Gastroesophageal sphincter (tissue), 4 donors: ENCODE measurements at regions not wholly inside any gene's neighbourhood (a gene's known extent, or its start where the extent isn't known, plus 50 kb on each side); places are given as distances from the start of the nearest gene placed in this dataset.

Experiments
- ATAC-seq: fragments of 150-250 bp; one replicate; pipeline ENCODE4 v1.9.1; 2016; ENCODE audit warnings: mild to moderate bottlenecking, moderate library complexity
- H3K27ac ChIP-seq, 4 donors: fragments of 200-600 bp; sonication (generic) in 3 of 4; 1 replicate in 3 of 4; 2 replicates in 1 of 4; pipeline ENCODE4 v1.5.1; 2016 to 2019
- H3K27me3 ChIP-seq: fragments of 200-600 bp; sonication (generic); one replicate; pipeline ENCODE4 v1.5.1; 2019
- H3K36me3 ChIP-seq, 2 donors: fragments of 200-600 bp; sonication (generic); one replicate each; pipeline ENCODE4 v1.5.1; 2019; ENCODE audit warnings: control low read depth in 1 of 2
- H3K4me1 ChIP-seq, 3 donors: fragments of 200-600 bp; sonication (generic); 1 replicate in 2 of 3; 2 replicates in 1 of 3; pipeline ENCODE4 v1.5.1; 2016 to 2019; ENCODE audit warnings: control low read depth in 2 of 3
- H3K4me3 ChIP-seq, 2 donors: fragments of 200-600 bp; sonication (generic); one replicate each; pipeline ENCODE4 v1.5.1; 2019; ENCODE audit warnings: mild to moderate bottlenecking in 1 of 2, moderate library complexity in 1 of 2
- H3K9me3 ChIP-seq, 3 donors: fragments of 200-600 bp; sonication (generic); one replicate each; pipeline ENCODE4 v1.5.1; 2017 to 2019; ENCODE audit warnings: control low read depth in 2 of 3
- EP300 ChIP-seq: sonication (generic); formaldehyde crosslinking; IDR thresholded peaks from one replicate; pipeline ENCODE4 v1.6.1; 2017; ENCODE audit warnings: antibody characterized with exemption, mild to moderate bottlenecking
- POLR2A ChIP-seq, 2 donors: fragments of 450-650 bp; IDR thresholded peaks; one replicate each; pipeline ENCODE4 v1.6.1; 2017; ENCODE audit warnings: antibody characterized with exemption in 2 of 2, mild to moderate bottlenecking in 2 of 2, moderate library complexity in 1 of 2
- POLR2AphosphoS5 ChIP-seq: sonication (generic); formaldehyde crosslinking; IDR thresholded peaks from one replicate; pipeline ENCODE4 v1.6.1; 2017; ENCODE audit warnings: antibody characterized with exemption
- WGBS, 2 donors: methylation state at CpG; one replicate each; pipeline ENCODE4 v1.1.5; 2018; ENCODE audit warnings: low coverage in 1 of 2; 5-methylcytosine and 5-hydroxymethylcytosine counted together
- TF ChIP-seq, protein P1 (sequence below), 4 experiments: fragments of 200-600 bp in 2 of 4; fragments of 450-650 bp in 2 of 4; sonication (generic) in 1 of 4; IDR thresholded peaks; one replicate each; pipeline ENCODE4 v1.5.1; 2017 to 2019; ENCODE audit warnings: antibody characterized with exemption in 4 of 4, mild to moderate bottlenecking in 2 of 4, moderate library complexity in 2 of 4

GRCh38 chr5:167903243-167903642, 388.2 kb upstream of the WWC1 start:
- no peaks in the 10 kb centered on the region for H3K27me3 ChIP-seq
- no peak overlapping the region for H3K4me3 ChIP-seq
- no peak overlapping the region for H3K27ac ChIP-seq
- no peak for ATAC-seq
- no peaks in the 10 kb centered on the region for H3K4me1 ChIP-seq
- WGBS, 2 donors: 93 to 100% methylated on average over 2 to 4 of the region's 4 CpGs
- no peaks in the 10 kb centered on the region for H3K36me3 ChIP-seq
- TF ChIP-seq, protein P1, sequence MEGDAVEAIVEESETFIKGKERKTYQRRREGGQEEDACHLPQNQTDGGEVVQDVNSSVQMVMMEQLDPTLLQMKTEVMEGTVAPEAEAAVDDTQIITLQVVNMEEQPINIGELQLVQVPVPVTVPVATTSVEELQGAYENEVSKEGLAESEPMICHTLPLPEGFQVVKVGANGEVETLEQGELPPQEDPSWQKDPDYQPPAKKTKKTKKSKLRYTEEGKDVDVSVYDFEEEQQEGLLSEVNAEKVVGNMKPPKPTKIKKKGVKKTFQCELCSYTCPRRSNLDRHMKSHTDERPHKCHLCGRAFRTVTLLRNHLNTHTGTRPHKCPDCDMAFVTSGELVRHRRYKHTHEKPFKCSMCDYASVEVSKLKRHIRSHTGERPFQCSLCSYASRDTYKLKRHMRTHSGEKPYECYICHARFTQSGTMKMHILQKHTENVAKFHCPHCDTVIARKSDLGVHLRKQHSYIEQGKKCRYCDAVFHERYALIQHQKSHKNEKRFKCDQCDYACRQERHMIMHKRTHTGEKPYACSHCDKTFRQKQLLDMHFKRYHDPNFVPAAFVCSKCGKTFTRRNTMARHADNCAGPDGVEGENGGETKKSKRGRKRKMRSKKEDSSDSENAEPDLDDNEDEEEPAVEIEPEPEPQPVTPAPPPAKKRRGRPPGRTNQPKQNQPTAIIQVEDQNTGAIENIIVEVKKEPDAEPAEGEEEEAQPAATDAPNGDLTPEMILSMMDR (IDR thresholded peaks at IDR 0.05): no peak
- TF ChIP-seq POLR2AphosphoS5: no peak
- no peak for TF ChIP-seq EP300
- no peak for TF ChIP-seq POLR2A (IDR thresholded peaks at IDR 0.05)
- H3K9me3 ChIP-seq: no peaks in the 10 kb centered on the region

DNA sequence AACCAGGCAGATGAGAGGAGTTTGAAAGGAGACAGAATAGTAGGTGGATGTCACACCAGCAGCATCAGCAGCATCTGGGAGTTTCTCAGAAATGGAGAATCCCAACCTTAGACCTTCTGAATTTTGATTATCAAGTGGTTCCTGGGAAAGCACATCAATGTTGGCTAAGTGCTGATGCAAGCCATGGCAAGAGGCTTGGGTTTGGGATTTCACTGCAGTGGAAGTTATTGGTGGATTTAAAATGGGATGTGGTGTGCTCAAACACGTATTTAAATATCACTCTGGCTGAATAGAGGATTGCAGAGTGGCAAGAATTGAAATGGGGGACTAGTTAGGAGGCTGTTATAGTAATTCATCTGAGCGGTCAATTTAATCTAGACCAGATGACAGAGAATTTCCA, 387.8 kb upstream of the WWC1 start:
- TF ChIP-seq POLR2A (IDR thresholded peaks at IDR 0.05): no peak
- TF ChIP-seq, protein P1 (IDR thresholded peaks at IDR 0.05): no peak
- TF ChIP-seq POLR2AphosphoS5: no peak
- no peak for TF ChIP-seq EP300
- Histone ChIP-seq H3K9me3 (no peaks in the 10 kb centered on the region), H3K27me3 (no peaks in the 10 kb centered on the region), H3K27ac (no peak overlapping the region), H3K4me1 (no peaks in the 10 kb centered on the region), H3K4me3 (no peak overlapping the region), H3K36me3 (no peaks in the 10 kb centered on the region)
- no peak for ATAC-seq
- WGBS, 2 donors: 69 to 71% methylated on average over 2 of the region's 2 CpGs

DNA sequence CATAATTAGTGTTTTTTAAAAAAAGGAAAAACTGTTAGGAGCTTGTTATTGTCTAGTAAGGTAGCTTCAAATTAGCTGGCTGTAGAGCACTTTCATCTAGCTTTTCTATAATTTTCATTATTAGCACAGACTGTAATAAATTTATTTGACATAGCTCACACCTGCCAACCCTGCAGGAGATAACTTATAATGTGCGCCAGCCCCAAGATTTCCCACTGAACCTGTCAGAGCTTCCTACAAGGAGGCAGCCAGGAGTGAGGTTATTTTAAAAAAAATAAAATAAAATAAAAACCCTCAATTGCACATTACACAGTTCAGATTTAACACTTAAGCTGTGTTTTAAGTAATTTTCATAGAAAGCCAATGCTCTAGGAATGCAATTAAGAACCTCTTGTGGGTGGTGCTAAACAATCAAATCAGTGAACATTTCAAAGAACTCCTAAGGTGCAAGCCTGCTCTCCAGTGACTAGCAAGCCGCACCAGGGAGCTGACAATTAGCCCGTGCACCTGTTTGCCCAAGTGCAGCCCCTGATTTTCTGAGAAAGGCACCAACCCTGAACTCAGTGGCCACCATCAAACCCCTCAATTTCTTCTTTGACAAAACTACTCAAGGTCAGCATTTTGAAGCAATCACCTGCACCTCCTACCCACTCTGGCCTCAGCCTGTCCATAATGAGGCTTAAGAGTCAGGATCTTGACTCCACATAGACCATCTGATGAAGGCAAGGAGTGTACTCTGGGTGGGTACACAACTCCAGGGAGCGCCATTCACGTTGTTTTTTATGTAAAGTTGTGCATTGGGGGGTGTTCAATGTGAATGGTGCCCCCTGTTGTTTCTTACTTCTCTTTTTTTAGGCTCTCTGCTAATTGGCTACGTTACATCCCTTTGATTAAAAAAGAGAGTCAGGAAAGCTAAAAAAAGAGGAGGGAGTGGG, 385.3 kb upstream of the WWC1 start:
- Histone ChIP-seq H3K36me3 (no peaks in the 10 kb centered on the region), H3K9me3 (no peaks in the 10 kb centered on the region), H3K4me1 (no peaks in the 10 kb centered on the region), H3K27ac (no peak overlapping the region), H3K27me3 (no peaks in the 10 kb centered on the region), H3K4me3 (no peak overlapping the region)
- ATAC-seq: no peak
- WGBS, 2 donors: 57 to 58% methylated on average over 5 to 6 of the region's 6 CpGs
- TF ChIP-seq, protein P1 (IDR thresholded peaks at IDR 0.05): no peak
- no peak for TF ChIP-seq POLR2A (IDR thresholded peaks at IDR 0.05)

GRCh38 chr5:167908606-167909005, 382.8 kb upstream of the WWC1 start:
- Histone ChIP-seq H3K27ac (no peak overlapping the region), H3K36me3 (no peaks in the 10 kb centered on the region), H3K27me3 (no peaks in the 10 kb centered on the region), H3K4me1 (no peaks in the 10 kb centered on the region), H3K4me3 (no peak overlapping the region), H3K9me3 (no peaks in the 10 kb centered on the region)
- ATAC-seq: no peak
- TF ChIP-seq POLR2AphosphoS5 (no peak), EP300 (no peak), POLR2A (IDR thresholded peaks at IDR 0.05) (no peak)
- TF ChIP-seq, protein P1 (IDR thresholded peaks at IDR 0.05): no peak
